Loucy (cell line): ENCODE measurements at regions not wholly inside any gene's neighbourhood (a gene's known extent, or its start where the extent isn't known, plus 50 kb on each side); places are given as distances from the start of the nearest gene placed in this dataset.
"Not testable (repeated sequence)": the region's sequence is repeated elsewhere in the genome, so short reads cannot be mapped to it uniquely, and the experiment has no call there.

Source experiments
- EZH2phosphoT487 ChIP-seq: fragments of 200-600 bp; IDR thresholded peaks from 2 replicates; pipeline ENCODE4 v1.6.1; 2018; ENCODE audit warnings: antibody characterized with exemption, mild to moderate bottlenecking, moderate library complexity, borderline replicate concordance
- TF ChIP-seq, protein P1 (sequence below): fragments of 200-600 bp; sonication (generic); conservative IDR thresholded peaks from 2 replicates; pipeline ENCODE4 v1.5.1; 2014; ENCODE audit warnings: mild to moderate bottlenecking, antibody characterized with exemption, low read length

- TF ChIP-seq, protein P1, sequence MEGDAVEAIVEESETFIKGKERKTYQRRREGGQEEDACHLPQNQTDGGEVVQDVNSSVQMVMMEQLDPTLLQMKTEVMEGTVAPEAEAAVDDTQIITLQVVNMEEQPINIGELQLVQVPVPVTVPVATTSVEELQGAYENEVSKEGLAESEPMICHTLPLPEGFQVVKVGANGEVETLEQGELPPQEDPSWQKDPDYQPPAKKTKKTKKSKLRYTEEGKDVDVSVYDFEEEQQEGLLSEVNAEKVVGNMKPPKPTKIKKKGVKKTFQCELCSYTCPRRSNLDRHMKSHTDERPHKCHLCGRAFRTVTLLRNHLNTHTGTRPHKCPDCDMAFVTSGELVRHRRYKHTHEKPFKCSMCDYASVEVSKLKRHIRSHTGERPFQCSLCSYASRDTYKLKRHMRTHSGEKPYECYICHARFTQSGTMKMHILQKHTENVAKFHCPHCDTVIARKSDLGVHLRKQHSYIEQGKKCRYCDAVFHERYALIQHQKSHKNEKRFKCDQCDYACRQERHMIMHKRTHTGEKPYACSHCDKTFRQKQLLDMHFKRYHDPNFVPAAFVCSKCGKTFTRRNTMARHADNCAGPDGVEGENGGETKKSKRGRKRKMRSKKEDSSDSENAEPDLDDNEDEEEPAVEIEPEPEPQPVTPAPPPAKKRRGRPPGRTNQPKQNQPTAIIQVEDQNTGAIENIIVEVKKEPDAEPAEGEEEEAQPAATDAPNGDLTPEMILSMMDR = not testable (repeated sequence)
- TF ChIP-seq EZH2phosphoT487 = not testable (repeated sequence)
These were observed 152.0 kb upstream of the CDK13 start for GRCh38 chr7:39798077-39798476.
